AG04449 (cell line): ENCODE measurements at regions not wholly inside any gene's neighbourhood (a gene's known extent, or its start where the extent isn't known, plus 50 kb on each side); places are given as distances from the start of the nearest gene placed in this dataset.

Experiments used
- CTCF ChIA-PET: fragments of 350-600 bp; formaldehyde crosslinking; extraction: SDS; loops from one replicate; lab custom pipeline; 2021; ENCODE audit warnings: antibody characterized with exemption; lab: Yijun Ruan, JAX
- POLR2A ChIA-PET: fragments of 400-600, 350-600 bp; formaldehyde crosslinking; extraction: SDS; loops from one replicate; lab custom pipeline; 2020; ENCODE audit warnings: antibody characterized with exemption, inconsistent platforms; lab: Yijun Ruan, JAX
- DNase-seq: peaks from one replicate; pipeline ENCODE4 v3.0.0-alpha.2; 2010; ENCODE audit warnings: low read depth, low spot score
- H3K4me3 ChIP-seq: 2 replicates; pipeline ENCODE4 v1.5.1; 2011; ENCODE audit warnings: low read depth, mild to moderate bottlenecking, control low read depth, low read length
- TF ChIP-seq, protein P1 (sequence below): IDR thresholded peaks from one replicate; pipeline ENCODE4 v1.5.1; 2011; ENCODE audit warnings: mild to moderate bottlenecking, moderate library complexity, low read length, control low read depth, inconsistent platforms; ENCODE audit not compliant: insufficient read depth; ENCODE audit errors: missing control alignments

DNA sequence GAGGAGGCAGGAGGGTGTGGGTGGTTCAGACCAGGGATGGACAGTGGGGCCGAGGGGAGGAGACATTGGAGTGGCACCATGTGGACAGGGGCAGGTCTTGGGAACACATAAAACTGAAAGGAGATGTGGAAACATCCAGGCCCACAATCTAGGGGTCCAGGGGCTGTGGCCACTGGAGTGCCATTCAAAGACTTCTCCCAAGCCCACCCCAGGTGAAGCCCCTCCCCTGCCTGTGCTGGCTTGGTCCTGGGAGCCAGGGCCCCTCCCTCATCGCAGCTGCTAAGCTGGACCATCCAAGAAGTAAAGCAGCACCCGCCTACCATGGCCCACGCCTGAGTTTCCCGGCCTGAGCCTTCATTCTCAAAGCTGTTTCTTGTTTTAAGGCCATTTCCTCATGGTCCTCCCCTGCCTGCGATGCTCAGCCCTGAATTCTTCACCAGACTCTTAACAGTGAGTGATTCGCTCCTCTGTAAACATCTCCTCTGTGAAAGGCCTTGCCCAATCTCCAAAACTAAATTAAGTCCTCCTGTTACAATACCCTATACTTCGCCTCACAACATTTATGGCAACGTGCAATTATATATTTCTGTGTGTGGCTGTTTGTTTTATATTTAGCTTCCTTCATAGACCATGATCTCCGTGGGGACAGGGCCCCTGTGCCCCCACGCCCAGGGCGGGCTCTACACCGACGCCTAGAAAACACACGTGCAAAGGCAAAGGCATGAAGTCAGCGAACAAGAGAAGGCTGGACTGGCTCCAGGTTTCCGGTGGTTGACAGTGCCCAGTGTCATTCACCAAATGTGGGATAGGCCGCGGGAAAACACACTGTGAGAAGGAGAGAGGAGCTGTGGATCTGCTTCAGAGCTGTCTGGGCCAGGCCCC is 267.8 kb downstream of the ERMARD start:
- no peak for DNase-seq
- TF ChIP-seq, protein P1, sequence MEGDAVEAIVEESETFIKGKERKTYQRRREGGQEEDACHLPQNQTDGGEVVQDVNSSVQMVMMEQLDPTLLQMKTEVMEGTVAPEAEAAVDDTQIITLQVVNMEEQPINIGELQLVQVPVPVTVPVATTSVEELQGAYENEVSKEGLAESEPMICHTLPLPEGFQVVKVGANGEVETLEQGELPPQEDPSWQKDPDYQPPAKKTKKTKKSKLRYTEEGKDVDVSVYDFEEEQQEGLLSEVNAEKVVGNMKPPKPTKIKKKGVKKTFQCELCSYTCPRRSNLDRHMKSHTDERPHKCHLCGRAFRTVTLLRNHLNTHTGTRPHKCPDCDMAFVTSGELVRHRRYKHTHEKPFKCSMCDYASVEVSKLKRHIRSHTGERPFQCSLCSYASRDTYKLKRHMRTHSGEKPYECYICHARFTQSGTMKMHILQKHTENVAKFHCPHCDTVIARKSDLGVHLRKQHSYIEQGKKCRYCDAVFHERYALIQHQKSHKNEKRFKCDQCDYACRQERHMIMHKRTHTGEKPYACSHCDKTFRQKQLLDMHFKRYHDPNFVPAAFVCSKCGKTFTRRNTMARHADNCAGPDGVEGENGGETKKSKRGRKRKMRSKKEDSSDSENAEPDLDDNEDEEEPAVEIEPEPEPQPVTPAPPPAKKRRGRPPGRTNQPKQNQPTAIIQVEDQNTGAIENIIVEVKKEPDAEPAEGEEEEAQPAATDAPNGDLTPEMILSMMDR = no peak
- POLR2A ChIA-PET = no interaction called here
- H3K4me3 ChIP-seq = no peak overlapping the region
- CTCF ChIA-PET = no interaction called here

GRCh38 chr6:170018422-170018935 is 267.1 kb downstream of the ERMARD start:
- DNase-seq = no peak
- no peak overlapping the region for H3K4me3 ChIP-seq
- ChIA-PET POLR2A (no interaction called here), CTCF (no interaction called here)
- TF ChIP-seq, protein P1 = no peak

- H3K4me3 ChIP-seq = no peak overlapping the region
- TF ChIP-seq, protein P1 = no peak
- ChIA-PET CTCF (no interaction called here), POLR2A (no interaction called here)
- no peak for DNase-seq
Measured at GRCh38 chr6:170017603-170018320, 266.3 kb downstream of the ERMARD start.

DNA sequence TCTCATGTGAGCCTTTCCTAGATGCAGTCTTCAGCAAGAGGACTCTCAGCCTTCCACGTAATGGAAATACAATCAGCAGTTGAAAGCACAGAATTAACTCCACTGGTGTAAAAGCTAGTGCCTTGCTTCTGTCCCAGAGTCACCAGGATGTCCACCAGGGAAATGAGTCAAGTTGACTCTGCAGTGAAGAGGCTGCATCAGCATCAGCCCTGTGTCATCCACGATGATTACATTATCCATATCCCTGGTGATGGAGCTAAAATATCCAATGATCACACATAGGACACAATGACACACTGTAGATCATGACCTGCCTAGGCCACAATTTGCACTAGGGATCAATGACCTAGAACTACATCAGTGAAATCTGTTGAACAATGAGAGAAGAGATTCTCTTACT is 262.4 kb downstream of the ERMARD start:
- TF ChIP-seq, protein P1 = no peak
- no peak for DNase-seq
- ChIA-PET CTCF (no interaction called here), POLR2A (no interaction called here)
- H3K4me3 ChIP-seq = no peak overlapping the region

DNA sequence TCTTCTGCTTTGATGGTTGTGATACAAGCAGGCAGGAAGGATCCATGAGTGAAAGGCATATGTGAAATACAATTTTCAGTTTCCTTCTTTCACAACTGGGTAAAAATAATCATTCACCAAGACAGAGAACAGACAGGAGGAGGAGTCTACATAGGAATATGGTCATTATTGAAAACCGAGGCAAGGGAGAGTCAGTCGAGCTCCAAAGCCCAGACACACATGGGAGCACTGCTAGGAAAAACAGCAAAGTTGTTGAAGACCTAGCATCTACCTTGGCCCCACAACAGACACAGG is 260.6 kb downstream of the ERMARD start:
- no peak for DNase-seq
- POLR2A ChIA-PET = no interaction called here
- H3K4me3 ChIP-seq = no peak overlapping the region
- TF ChIP-seq, protein P1 = no peak
- CTCF ChIA-PET = no interaction called here
